K562 (cell line): ENCODE measurements at regions not wholly inside any gene's neighbourhood (a gene's known extent, or its start where the extent isn't known, plus 50 kb on each side); places are given as distances from the start of the nearest gene placed in this dataset.

ENCODE experiments used
- EP400 ChIP-seq: fragments of 450-650 bp; IDR thresholded peaks from 2 replicates; pipeline ENCODE4 v1.6.1; 2017; ENCODE audit warnings: antibody characterized with exemption, mild to moderate bottlenecking, moderate library complexity
- EWSR1 ChIP-seq: fragments of 450-650 bp; IDR thresholded peaks from 2 replicates; pipeline ENCODE4 v1.6.1; 2018; ENCODE audit warnings: borderline replicate concordance, mild to moderate bottlenecking, low read depth, moderate library complexity; ENCODE audit not compliant: partially characterized antibody
- FOXJ2 ChIP-seq: fragments of 200-800 bp; sonication (Bioruptor generic); IDR thresholded peaks from 2 replicates; pipeline ENCODE4 v1.6.1; 2016; ENCODE audit warnings: missing genetic modification characterization, missing compliant biosample characterization
- HMG20A ChIP-seq: fragments of 450-650 bp; formaldehyde crosslinking; conservative IDR thresholded peaks from 2 replicates; pipeline ENCODE4 v1.4.0; 2020; ENCODE audit warnings: mild to moderate bottlenecking, mixed read lengths
- HNRNPK ChIP-seq: fragments of 200-400 bp; formaldehyde crosslinking; IDR thresholded peaks from one replicate; pipeline ENCODE4 v1.6.1; 2018; ENCODE audit warnings: mild to moderate bottlenecking, low read depth, low read length; ENCODE audit not compliant: poor library complexity, severe bottlenecking
- NFE2L1 ChIP-seq: fragments of 450-650 bp; IDR thresholded peaks from 2 replicates; pipeline ENCODE4 v1.6.1; 2016; ENCODE audit warnings: missing genetic modification characterization, low read depth, mild to moderate bottlenecking, missing compliant biosample characterization, moderate library complexity, borderline replicate concordance
- ZC3H11A ChIP-seq: IDR thresholded peaks from 2 replicates; pipeline ENCODE4 v1.6.1; 2012; ENCODE audit warnings: low read depth, low read length, improper control_type of control experiment
- ZC3H4 ChIP-seq: sonication (generic); formaldehyde crosslinking; IDR thresholded peaks from 2 replicates; pipeline ENCODE4 v1.9.0; 2021; ENCODE audit warnings: missing genetic modification reagents, borderline replicate concordance
- TF ChIP-seq, protein P1 (sequence below): fragments of 250-450 bp; sonication (Bioruptor Pico); IDR thresholded peaks from 2 replicates; pipeline ENCODE4 v1.4.0; 2020

- no peak for TF ChIP-seq HNRNPK
- TF ChIP-seq FOXJ2 = no peak
- TF ChIP-seq NFE2L1 (tag) = no peak
- no peak for TF ChIP-seq HMG20A (CRISPR knock-in tag)
- TF ChIP-seq ZC3H4 (CRISPR knock-in tag) = no peak
- no peak for TF ChIP-seq ZC3H11A
- TF ChIP-seq, protein P1, sequence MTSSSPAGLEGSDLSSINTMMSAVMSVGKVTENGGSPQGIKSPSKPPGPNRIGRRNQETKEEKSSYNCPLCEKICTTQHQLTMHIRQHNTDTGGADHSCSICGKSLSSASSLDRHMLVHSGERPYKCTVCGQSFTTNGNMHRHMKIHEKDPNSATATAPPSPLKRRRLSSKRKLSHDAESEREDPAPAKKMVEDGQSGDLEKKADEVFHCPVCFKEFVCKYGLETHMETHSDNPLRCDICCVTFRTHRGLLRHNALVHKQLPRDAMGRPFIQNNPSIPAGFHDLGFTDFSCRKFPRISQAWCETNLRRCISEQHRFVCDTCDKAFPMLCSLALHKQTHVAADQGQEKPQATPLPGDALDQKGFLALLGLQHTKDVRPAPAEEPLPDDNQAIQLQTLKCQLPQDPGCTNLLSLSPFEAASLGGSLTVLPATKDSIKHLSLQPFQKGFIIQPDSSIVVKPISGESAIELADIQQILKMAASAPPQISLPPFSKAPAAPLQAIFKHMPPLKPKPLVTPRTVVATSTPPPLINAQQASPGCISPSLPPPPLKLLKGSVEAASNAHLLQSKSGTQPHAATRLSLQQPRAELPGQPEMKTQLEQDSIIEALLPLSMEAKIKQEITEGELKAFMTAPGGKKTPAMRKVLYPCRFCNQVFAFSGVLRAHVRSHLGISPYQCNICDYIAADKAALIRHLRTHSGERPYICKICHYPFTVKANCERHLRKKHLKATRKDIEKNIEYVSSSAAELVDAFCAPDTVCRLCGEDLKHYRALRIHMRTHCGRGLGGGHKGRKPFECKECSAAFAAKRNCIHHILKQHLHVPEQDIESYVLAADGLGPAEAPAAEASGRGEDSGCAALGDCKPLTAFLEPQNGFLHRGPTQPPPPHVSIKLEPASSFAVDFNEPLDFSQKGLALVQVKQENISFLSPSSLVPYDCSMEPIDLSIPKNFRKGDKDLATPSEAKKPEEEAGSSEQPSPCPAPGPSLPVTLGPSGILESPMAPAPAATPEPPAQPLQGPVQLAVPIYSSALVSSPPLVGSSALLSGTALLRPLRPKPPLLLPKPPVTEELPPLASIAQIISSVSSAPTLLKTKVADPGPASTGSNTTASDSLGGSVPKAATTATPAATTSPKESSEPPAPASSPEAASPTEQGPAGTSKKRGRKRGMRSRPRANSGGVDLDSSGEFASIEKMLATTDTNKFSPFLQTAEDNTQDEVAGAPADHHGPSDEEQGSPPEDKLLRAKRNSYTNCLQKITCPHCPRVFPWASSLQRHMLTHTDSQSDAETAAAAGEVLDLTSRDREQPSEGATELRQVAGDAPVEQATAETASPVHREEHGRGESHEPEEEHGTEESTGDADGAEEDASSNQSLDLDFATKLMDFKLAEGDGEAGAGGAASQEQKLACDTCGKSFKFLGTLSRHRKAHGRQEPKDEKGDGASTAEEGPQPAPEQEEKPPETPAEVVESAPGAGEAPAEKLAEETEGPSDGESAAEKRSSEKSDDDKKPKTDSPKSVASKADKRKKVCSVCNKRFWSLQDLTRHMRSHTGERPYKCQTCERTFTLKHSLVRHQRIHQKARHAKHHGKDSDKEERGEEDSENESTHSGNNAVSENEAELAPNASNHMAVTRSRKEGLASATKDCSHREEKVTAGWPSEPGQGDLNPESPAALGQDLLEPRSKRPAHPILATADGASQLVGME (CRISPR knock-in tag) = no peak
- TF ChIP-seq EWSR1 = no peak
- no peak for TF ChIP-seq EP400
Measured at GRCh38 chr1:73717976-73718375, 480.0 kb downstream of the LRRIQ3 start (continued).
